ENCODE measurements at regions not wholly inside any gene's neighbourhood (a gene's known extent, or its start where the extent isn't known, plus 50 kb on each side); places are given as distances from the start of the nearest gene placed in this dataset.

DNA sequence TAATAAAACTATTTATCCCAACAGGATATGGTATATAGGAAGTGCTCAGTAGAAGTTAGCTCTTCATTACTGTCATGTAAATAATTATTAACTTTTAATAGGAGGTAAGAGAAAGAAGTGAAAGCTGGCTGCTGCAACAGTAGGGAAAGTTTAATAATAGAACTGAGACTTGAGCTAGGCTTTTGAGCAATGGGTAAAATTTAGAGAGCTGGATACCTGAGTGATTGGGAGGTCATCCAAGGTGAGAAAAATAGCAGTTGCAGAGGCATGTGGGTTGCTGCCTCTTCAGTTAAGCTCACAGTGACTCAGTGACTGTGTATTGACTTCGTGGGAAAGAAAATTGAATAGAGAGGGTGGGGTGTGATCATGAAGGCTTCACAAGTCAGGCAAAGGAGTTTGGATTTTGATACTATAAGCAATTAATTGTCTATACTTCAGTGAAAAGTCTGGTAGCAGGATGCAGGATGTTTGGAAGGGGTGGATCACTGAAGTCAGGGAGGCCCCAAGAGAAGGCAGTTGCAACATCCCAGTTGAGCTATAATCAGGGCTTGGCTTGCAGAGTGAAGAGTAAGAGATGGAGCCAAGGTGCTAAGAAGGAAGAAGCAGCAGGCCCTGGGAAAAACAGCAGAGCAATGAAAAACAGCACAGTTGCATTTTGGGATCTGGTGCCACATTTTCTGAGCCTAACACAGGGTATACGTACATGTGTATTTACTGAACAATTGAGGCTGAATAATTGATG lies 172.0 kb upstream of the FRMD6 start:
- TF ChIP-seq, protein P1, sequence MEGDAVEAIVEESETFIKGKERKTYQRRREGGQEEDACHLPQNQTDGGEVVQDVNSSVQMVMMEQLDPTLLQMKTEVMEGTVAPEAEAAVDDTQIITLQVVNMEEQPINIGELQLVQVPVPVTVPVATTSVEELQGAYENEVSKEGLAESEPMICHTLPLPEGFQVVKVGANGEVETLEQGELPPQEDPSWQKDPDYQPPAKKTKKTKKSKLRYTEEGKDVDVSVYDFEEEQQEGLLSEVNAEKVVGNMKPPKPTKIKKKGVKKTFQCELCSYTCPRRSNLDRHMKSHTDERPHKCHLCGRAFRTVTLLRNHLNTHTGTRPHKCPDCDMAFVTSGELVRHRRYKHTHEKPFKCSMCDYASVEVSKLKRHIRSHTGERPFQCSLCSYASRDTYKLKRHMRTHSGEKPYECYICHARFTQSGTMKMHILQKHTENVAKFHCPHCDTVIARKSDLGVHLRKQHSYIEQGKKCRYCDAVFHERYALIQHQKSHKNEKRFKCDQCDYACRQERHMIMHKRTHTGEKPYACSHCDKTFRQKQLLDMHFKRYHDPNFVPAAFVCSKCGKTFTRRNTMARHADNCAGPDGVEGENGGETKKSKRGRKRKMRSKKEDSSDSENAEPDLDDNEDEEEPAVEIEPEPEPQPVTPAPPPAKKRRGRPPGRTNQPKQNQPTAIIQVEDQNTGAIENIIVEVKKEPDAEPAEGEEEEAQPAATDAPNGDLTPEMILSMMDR (IDR thresholded peaks at IDR 0.05; ENCODE audit: low read depth, low read length, missing control alignments): no peak
- no peak overlapping the region for H3K4me3 ChIP-seq (ENCODE audit: low read depth, low read length)
- DNase-seq: no peak
- no peaks in the 10 kb centered on the region for H3K36me3 ChIP-seq (replicated peaks)
- in situ Hi-C loops (cut with HindIII; ENCODE audit: low pct_ligation_motif_present, low sequenced_read_pairs): no loop called here
- no peak overlapping the region for H3K27ac ChIP-seq
- no peaks in the 10 kb centered on the region for H3K27me3 ChIP-seq (replicated peaks)

DNA sequence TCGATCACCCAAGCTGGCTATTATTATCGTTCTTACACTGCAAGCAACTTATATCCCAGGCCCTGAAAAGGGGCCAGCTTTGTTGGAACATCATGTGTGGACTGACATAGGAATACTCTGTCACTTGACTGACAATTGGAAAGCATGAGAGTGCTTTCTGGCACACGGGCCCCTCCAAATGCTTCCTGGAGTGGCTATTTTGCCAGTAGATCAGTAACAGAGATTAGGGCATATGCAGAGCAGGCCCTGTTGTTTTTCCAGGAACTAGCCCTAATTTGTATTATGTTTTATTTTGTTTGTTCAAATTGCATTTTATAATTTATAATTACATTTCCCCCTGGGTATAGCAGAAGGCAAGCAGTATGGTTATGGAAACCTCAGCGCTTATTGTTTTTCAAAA lies 170.1 kb upstream of the FRMD6 start:
- TF ChIP-seq, protein P1 (IDR thresholded peaks at IDR 0.05; ENCODE audit: low read depth, low read length, missing control alignments): no peak
- Histone ChIP-seq H3K27me3 (replicated peaks) (no peaks in the 10 kb centered on the region), H3K36me3 (replicated peaks) (no peaks in the 10 kb centered on the region), H3K27ac (no peak overlapping the region), H3K4me3 (ENCODE audit: low read depth, low read length) (no peak overlapping the region)
- in situ Hi-C loops (cut with HindIII; ENCODE audit: low pct_ligation_motif_present, low sequenced_read_pairs): no loop called here
- no peak for DNase-seq

DNA sequence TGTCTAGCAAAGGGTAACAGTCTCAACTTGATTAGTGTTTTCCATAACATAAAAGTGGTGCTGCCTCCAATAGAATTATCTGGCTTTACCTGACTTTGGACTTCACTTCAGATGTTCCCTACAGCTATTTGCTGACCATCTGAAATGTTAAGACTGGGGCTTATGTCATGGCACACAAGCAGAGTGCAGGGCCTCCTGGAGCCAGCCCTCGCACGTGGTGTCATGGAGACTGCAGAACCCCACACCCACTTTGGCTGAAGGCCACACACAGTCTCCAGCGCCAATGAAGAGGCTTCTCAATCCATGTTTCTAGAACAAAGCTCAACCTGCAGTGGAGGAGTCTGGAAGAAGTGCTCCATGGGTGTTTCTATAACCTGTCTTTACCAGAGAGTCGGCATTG lies 169.6 kb upstream of the FRMD6 start:
- Histone ChIP-seq H3K4me3 (ENCODE audit: low read depth, low read length) (no peak overlapping the region), H3K27me3 (replicated peaks) (no peaks in the 10 kb centered on the region), H3K27ac (no peak overlapping the region), H3K36me3 (replicated peaks) (no peaks in the 10 kb centered on the region)
- in situ Hi-C loops (cut with HindIII; ENCODE audit: low pct_ligation_motif_present, low sequenced_read_pairs): no loop called here
- TF ChIP-seq, protein P1 (IDR thresholded peaks at IDR 0.05; ENCODE audit: low read depth, low read length, missing control alignments): no peak
- DNase-seq: no peak

DNA sequence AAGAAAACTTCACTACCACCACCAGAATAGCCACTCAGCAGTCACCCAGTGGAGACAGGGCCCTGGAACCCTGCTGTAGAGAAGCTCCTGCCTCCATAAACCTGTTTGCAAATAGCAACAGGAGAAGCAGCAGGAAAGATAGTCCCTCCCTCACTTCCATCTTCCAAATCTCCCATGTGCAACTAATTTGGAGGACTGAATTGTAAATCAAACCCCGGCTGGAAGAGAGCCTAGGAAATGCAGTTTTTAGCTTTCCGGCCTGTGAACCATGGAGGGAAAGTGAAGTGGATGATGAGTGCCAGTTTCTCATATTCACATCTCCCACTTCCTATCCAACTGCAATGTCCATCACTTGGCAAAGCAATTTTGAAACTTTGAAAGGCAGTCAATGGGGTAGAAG lies 167.2 kb upstream of the FRMD6 start:
- Histone ChIP-seq H3K27me3 (replicated peaks) (no peaks in the 10 kb centered on the region), H3K36me3 (replicated peaks) (no peaks in the 10 kb centered on the region), H3K4me3 (ENCODE audit: low read depth, low read length) (no peak overlapping the region), H3K27ac (no peak overlapping the region)
- no peak for DNase-seq
- TF ChIP-seq, protein P1 (IDR thresholded peaks at IDR 0.05; ENCODE audit: low read depth, low read length, missing control alignments): no peak
- in situ Hi-C loops (cut with HindIII; ENCODE audit: low pct_ligation_motif_present, low sequenced_read_pairs): no loop called here

DNA sequence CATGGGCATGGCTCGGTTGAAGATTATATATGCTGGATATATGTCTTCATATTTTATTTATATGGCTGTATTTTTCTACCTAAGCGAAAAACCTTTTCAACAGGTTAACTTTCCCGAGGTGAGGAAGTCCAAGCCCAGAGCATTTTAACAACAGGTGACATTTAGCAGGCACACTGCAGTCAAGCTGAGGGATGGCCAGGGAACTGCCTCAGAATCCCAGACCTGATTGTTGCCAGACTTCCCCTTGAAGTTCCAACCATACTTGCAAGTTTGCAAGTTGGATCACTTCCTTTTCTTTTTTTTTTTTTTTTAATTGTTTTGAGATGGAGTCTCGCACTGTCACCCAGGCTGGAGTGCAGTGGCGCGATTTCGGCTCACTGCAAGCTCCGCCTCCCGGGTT lies 166.0 kb upstream of the FRMD6 start:
- no peaks in the 10 kb centered on the region for H3K36me3 ChIP-seq (replicated peaks)
- no peak overlapping the region for H3K27ac ChIP-seq
- TF ChIP-seq, protein P1 (IDR thresholded peaks at IDR 0.05; ENCODE audit: low read depth, low read length, missing control alignments): no peak
- H3K4me3 ChIP-seq (ENCODE audit: low read depth, low read length): no peak overlapping the region
- in situ Hi-C loops (cut with HindIII; ENCODE audit: low pct_ligation_motif_present, low sequenced_read_pairs): no loop called here
- H3K27me3 ChIP-seq (replicated peaks): no peaks in the 10 kb centered on the region
- DNase-seq: no peak

DNA sequence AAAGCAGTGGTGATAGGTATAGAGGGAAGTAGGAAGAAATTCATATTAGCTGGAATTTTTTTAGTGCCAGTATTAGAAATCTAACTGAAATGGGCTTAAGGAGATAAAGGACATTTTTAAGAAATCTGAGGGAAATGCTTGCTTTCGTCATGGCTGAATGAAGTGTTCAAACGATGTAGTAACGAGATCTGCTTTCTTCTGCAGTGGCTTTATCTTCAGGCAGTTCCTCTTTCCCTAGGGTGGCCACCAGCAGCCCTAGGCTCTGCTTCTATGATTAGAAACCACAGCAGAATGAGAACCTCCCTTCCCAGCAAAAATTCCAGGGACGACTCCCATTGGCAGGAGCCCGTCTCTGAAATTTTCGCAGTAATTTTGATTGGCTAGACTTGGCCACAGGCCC lies 163.9 kb upstream of the FRMD6 start:
- Histone ChIP-seq H3K27me3 (replicated peaks) (no peaks in the 10 kb centered on the region), H3K4me3 (ENCODE audit: low read depth, low read length) (no peak overlapping the region), H3K36me3 (replicated peaks) (no peaks in the 10 kb centered on the region), H3K27ac (no peak overlapping the region)
- no peak for DNase-seq
- in situ Hi-C loops (cut with HindIII; ENCODE audit: low pct_ligation_motif_present, low sequenced_read_pairs): no loop called here
- TF ChIP-seq, protein P1 (IDR thresholded peaks at IDR 0.05; ENCODE audit: low read depth, low read length, missing control alignments): no peak

All from brain microvascular endothelial cell (primary cell).